Fibroblast of lung (primary cell): ENCODE measurements at regions not wholly inside any gene's neighbourhood (a gene's known extent, or its start where the extent isn't known, plus 50 kb on each side); places are given as distances from the start of the nearest gene placed in this dataset.

Source experiments
- DNase-seq, 2 donors: peaks; one replicate each; pipeline versions ENCODE4 v3.0.0 to v3.0.0-alpha.2; 2010; ENCODE audit warnings: low read depth in 2 of 2
- H2AFZ ChIP-seq: 2 replicates; pipeline ENCODE4 v1.5.1; 2012; ENCODE audit warnings: low read length, control low read depth, inconsistent platforms
- H3K27ac ChIP-seq: 2 replicates; pipeline ENCODE4 v1.5.1; 2011; ENCODE audit warnings: low read length, control low read depth; ENCODE audit not compliant: insufficient read depth
- H3K27me3 ChIP-seq: 2 replicates; pipeline ENCODE4 v1.5.1; 2011; ENCODE audit warnings: mild to moderate bottlenecking, low read length; ENCODE audit not compliant: control insufficient read depth, insufficient read depth
- H3K36me3 ChIP-seq: 2 replicates; pipeline ENCODE4 v1.5.1; 2011; ENCODE audit warnings: low read length; ENCODE audit not compliant: control insufficient read depth, insufficient read depth
- H3K4me1 ChIP-seq: 2 replicates; pipeline ENCODE4 v1.5.1; 2011; ENCODE audit warnings: low read length; ENCODE audit not compliant: control insufficient read depth, insufficient read depth; ENCODE audit errors: extremely low read depth
- H3K4me2 ChIP-seq: 2 replicates; pipeline ENCODE4 v1.5.1; 2011; ENCODE audit warnings: low read length, control low read depth; ENCODE audit not compliant: insufficient read depth; ENCODE audit errors: extremely low read depth
- H3K4me3 ChIP-seq, 4 experiments: fragments of 200-600 bp in 1 of 4; sonication (generic) in 1 of 4; replicated peaks in 1 of 4; 2 replicates each; pipeline ENCODE4 v1.5.1; 2011 to 2016; ENCODE audit warnings: low read length in 4 of 4, low read depth in 3 of 4, mild to moderate bottlenecking in 3 of 4, control low read depth in 2 of 4, inconsistent platforms in 1 of 4, mixed read lengths in 1 of 4; ENCODE audit not compliant: insufficient read depth in 1 of 4; ENCODE audit errors: control extremely low read depth in 1 of 4
- H3K79me2 ChIP-seq: 2 replicates; pipeline ENCODE4 v1.5.1; 2012; ENCODE audit warnings: mild to moderate bottlenecking, low read length, inconsistent platforms; ENCODE audit not compliant: control insufficient read depth, insufficient read depth
- H3K9ac ChIP-seq: 2 replicates; pipeline ENCODE4 v1.5.1; 2011; ENCODE audit warnings: mild to moderate bottlenecking, low read length, control low read depth; ENCODE audit not compliant: insufficient read depth
- H3K9me3 ChIP-seq: 2 replicates; pipeline ENCODE4 v1.5.1; 2012; ENCODE audit warnings: low read depth, low read length; ENCODE audit not compliant: control insufficient read depth, insufficient read depth
- H4K20me1 ChIP-seq: 2 replicates; pipeline ENCODE4 v1.5.1; 2011; ENCODE audit warnings: low read length; ENCODE audit not compliant: control insufficient read depth, insufficient read depth; ENCODE audit errors: extremely low read depth
- EZH2 ChIP-seq: IDR thresholded peaks from 2 replicates; pipeline ENCODE4 v1.5.1; 2012; ENCODE audit warnings: low read length, control low read depth, mild to moderate bottlenecking; ENCODE audit errors: missing control alignments
- TF ChIP-seq, protein P1 (sequence below), 2 donors: IDR thresholded peaks in 1 of 2; conservative IDR thresholded peaks in 1 of 2; 1 replicate in 1 of 2; 2 replicates in 1 of 2; pipeline ENCODE4 v1.5.1; 2011 to 2012; ENCODE audit warnings: low read length in 2 of 2, control low read depth in 1 of 2, inconsistent platforms in 1 of 2, low read depth in 1 of 2, mild to moderate bottlenecking in 1 of 2

DNA sequence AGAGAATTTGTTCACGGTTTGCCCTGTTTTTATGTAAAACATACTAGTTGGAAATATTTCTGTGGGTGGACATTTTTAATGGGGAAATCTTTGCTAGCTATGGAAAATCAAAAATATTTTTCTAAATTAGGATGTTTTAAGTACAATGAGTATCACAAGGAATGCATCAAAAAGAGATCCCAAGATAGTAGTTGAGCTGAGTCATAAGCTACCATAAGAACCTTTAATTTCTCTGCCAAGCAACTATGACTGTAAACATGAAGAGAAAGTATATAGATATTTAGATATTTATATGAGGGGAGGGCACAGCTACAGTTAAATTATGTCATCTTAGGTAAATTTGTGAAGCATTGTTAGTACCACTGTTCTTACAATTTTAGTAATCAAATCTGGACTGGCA is 646.2 kb downstream of the XIRP2 start:
- TF ChIP-seq EZH2, result no peak
- TF ChIP-seq, protein P1, sequence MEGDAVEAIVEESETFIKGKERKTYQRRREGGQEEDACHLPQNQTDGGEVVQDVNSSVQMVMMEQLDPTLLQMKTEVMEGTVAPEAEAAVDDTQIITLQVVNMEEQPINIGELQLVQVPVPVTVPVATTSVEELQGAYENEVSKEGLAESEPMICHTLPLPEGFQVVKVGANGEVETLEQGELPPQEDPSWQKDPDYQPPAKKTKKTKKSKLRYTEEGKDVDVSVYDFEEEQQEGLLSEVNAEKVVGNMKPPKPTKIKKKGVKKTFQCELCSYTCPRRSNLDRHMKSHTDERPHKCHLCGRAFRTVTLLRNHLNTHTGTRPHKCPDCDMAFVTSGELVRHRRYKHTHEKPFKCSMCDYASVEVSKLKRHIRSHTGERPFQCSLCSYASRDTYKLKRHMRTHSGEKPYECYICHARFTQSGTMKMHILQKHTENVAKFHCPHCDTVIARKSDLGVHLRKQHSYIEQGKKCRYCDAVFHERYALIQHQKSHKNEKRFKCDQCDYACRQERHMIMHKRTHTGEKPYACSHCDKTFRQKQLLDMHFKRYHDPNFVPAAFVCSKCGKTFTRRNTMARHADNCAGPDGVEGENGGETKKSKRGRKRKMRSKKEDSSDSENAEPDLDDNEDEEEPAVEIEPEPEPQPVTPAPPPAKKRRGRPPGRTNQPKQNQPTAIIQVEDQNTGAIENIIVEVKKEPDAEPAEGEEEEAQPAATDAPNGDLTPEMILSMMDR (conservative IDR thresholded peaks at IDR 0.05 in 1 of 2, IDR thresholded peaks at IDR 0.05 in 1 of 2; ENCODE audit: low read depth in 1 of 2, low read length in 2 of 2), result no peak
- Histone ChIP-seq H3K27ac (no peak overlapping the region), H2AFZ (no peak overlapping the region), H3K4me3 (no peak overlapping the region), H3K27me3 (no peaks in the 10 kb centered on the region), H3K36me3 (no peaks in the 10 kb centered on the region), H3K9ac (no peak overlapping the region), H3K9me3 (no peaks in the 10 kb centered on the region), H3K4me2 (no peak overlapping the region), H3K4me1 (no peaks in the 10 kb centered on the region), H4K20me1 (no peaks in the 10 kb centered on the region), H3K79me2 (no peaks in the 10 kb centered on the region)
- DNase-seq, result peak in 1 of 2 donors; percentile 41

GRCh38 chr2:167524786-167525185 is 636.5 kb downstream of the XIRP2 start:
- Histone ChIP-seq H3K36me3 (no peaks in the 10 kb centered on the region), H3K4me2 (no peak overlapping the region), H2AFZ (no peak overlapping the region), H3K9ac (no peak overlapping the region), H4K20me1 (no peaks in the 10 kb centered on the region), H3K27me3 (no peaks in the 10 kb centered on the region), H3K79me2 (no peaks in the 10 kb centered on the region), H3K4me1 (no peaks in the 10 kb centered on the region), H3K4me3 (no peak overlapping the region), H3K9me3 (no peaks in the 10 kb centered on the region), H3K27ac (no peak overlapping the region)
- TF ChIP-seq, protein P1 (conservative IDR thresholded peaks at IDR 0.05 in 1 of 2, IDR thresholded peaks at IDR 0.05 in 1 of 2; ENCODE audit: low read depth in 1 of 2, low read length in 2 of 2), result no peak
- no peak for TF ChIP-seq EZH2
- DNase-seq, result no peak

GRCh38 chr2:167510071-167510759 is 621.9 kb downstream of the XIRP2 start:
- H3K4me2 ChIP-seq, result no peak overlapping the region

More at GRCh38 chr2:167510071-167510759, 621.9 kb downstream of the XIRP2 start:
- TF ChIP-seq EZH2, result no peak
- TF ChIP-seq, protein P1 (conservative IDR thresholded peaks at IDR 0.05 in 1 of 2, IDR thresholded peaks at IDR 0.05 in 1 of 2; ENCODE audit: low read depth in 1 of 2, low read length in 2 of 2), result no peak
- no peak overlapping the region for H3K9ac ChIP-seq
- no peaks in the 10 kb centered on the region for H3K27me3 ChIP-seq
- H3K27ac ChIP-seq, result no peak overlapping the region
- DNase-seq, result peak; percentile 20 to 36
- H2AFZ ChIP-seq, result no peak overlapping the region
- H3K4me3 ChIP-seq, result no peak overlapping the region
- H3K36me3 ChIP-seq, result no peaks in the 10 kb centered on the region
- no peaks in the 10 kb centered on the region for H4K20me1 ChIP-seq
- no peaks in the 10 kb centered on the region for H3K9me3 ChIP-seq
- no peaks in the 10 kb centered on the region for H3K4me1 ChIP-seq
- H3K79me2 ChIP-seq, result no peaks in the 10 kb centered on the region
